SK-N-SH treated with all-trans-retinoic acid at 6 μM for 48 hours (cell line): ENCODE measurements at regions not wholly inside any gene's neighbourhood (a gene's known extent, or its start where the extent isn't known, plus 50 kb on each side); places are given as distances from the start of the nearest gene placed in this dataset.

Source experiments
- ATAC-seq: fragments of 200-7000 bp; cut with Tn5 transposase; 3 replicates; pipeline ENCODE4 v1.9.1; 2020; ENCODE audit warnings: mild to moderate bottlenecking, moderate library complexity
- ARNTL ChIP-seq: fragments of 450-650 bp; formaldehyde crosslinking; IDR thresholded peaks from 2 replicates; pipeline ENCODE4 v1.5.0; 2020; ENCODE audit warnings: low read depth, mild to moderate bottlenecking, moderate library complexity, borderline replicate concordance
- BACH2 ChIP-seq: fragments of 250-450 bp; sonication (Bioruptor Pico); IDR thresholded peaks from 2 replicates; pipeline ENCODE4 v1.9.0; 2021; ENCODE audit warnings: mild to moderate bottlenecking, borderline replicate concordance
- CREB5 ChIP-seq: fragments of 250-450 bp; sonication (Bioruptor Pico); IDR thresholded peaks from 2 replicates; pipeline ENCODE4 v1.5.1; 2020; ENCODE audit warnings: low read depth, mild to moderate bottlenecking, moderate library complexity
- CSDC2 ChIP-seq: fragments of 250-450 bp; sonication (Bioruptor Pico); IDR thresholded peaks from 2 replicates; pipeline ENCODE4 v1.5.0; 2020; ENCODE audit warnings: mild to moderate bottlenecking, moderate library complexity
- ESRRG ChIP-seq: fragments of 250-450 bp; sonication (Bioruptor Pico); IDR thresholded peaks from 2 replicates; pipeline ENCODE4 v1.6.1; 2021; ENCODE audit warnings: mild to moderate bottlenecking
- GLIS3 ChIP-seq: fragments of 250-450 bp; sonication (Bioruptor Pico); IDR thresholded peaks from 2 replicates; pipeline ENCODE4 v1.5.0; 2020; ENCODE audit warnings: mild to moderate bottlenecking, moderate library complexity
- ISL1 ChIP-seq: fragments of 250-450 bp; sonication (Bioruptor Pico); IDR thresholded peaks from 2 replicates; pipeline ENCODE4 v2.1.2; 2022; ENCODE audit warnings: mild to moderate bottlenecking, moderate library complexity
- OSR1 ChIP-seq: fragments of 250-450 bp; sonication (Bioruptor Pico); IDR thresholded peaks from 2 replicates; pipeline ENCODE4 v1.8.0; 2022; ENCODE audit warnings: moderate library complexity, mild to moderate bottlenecking, inconsistent platforms
- RARB ChIP-seq: fragments of 250-450 bp; sonication (Bioruptor Pico); IDR thresholded peaks from 2 replicates; pipeline ENCODE4 v1.8.0; 2021; ENCODE audit warnings: mild to moderate bottlenecking, moderate library complexity
- SNAI2 ChIP-seq: fragments of 250-450 bp; sonication (Bioruptor Pico); IDR thresholded peaks from 2 replicates; pipeline ENCODE4 v1.5.0; 2020; ENCODE audit warnings: mild to moderate bottlenecking, moderate library complexity
- TCF4 ChIP-seq: fragments of 250-450 bp; sonication (Bioruptor Pico); IDR thresholded peaks from 2 replicates; pipeline ENCODE4 v1.8.0; 2021; ENCODE audit warnings: mild to moderate bottlenecking, moderate library complexity, borderline replicate concordance
- TOX ChIP-seq: fragments of 250-450 bp; sonication (Bioruptor Pico); IDR thresholded peaks from 2 replicates; pipeline ENCODE4 v1.8.0; 2021; ENCODE audit warnings: mild to moderate bottlenecking, moderate library complexity, borderline replicate concordance
- ZC3H10 ChIP-seq: fragments of 250-450 bp; sonication (Bioruptor Pico); IDR thresholded peaks from 2 replicates; pipeline ENCODE4 v1.5.1; 2021; ENCODE audit warnings: mild to moderate bottlenecking, moderate library complexity
- ZFP3 ChIP-seq: fragments of 250-450 bp; sonication (Bioruptor Pico); IDR thresholded peaks from 2 replicates; pipeline ENCODE4 v1.5.0; 2020; ENCODE audit warnings: mild to moderate bottlenecking, moderate library complexity
- ZFP30 ChIP-seq: fragments of 450-650 bp; formaldehyde crosslinking; IDR thresholded peaks from 2 replicates; pipeline ENCODE4 v1.5.0; 2022; ENCODE audit warnings: mild to moderate bottlenecking, moderate library complexity
- ZNF565 ChIP-seq: fragments of 450-650 bp; formaldehyde crosslinking; conservative IDR thresholded peaks from 2 replicates; pipeline ENCODE4 v1.5.0; 2020; ENCODE audit warnings: low read depth, mild to moderate bottlenecking, moderate library complexity
- ZNF70 ChIP-seq: fragments of 450-650 bp; formaldehyde crosslinking; IDR thresholded peaks from 2 replicates; pipeline ENCODE4 v1.5.0; 2020; ENCODE audit warnings: mild to moderate bottlenecking, moderate library complexity
- ZNF8 ChIP-seq: fragments of 450-650 bp; formaldehyde crosslinking; IDR thresholded peaks from 2 replicates; pipeline ENCODE4 v1.5.0; 2020; ENCODE audit warnings: mild to moderate bottlenecking, moderate library complexity
- TF ChIP-seq, protein P1 (sequence below): fragments of 250-450 bp; sonication (Bioruptor Pico); IDR thresholded peaks from 2 replicates; pipeline ENCODE4 v1.5.0; 2020; ENCODE audit warnings: mild to moderate bottlenecking, moderate library complexity
- TF ChIP-seq, protein P2 (sequence below): fragments of 250-450 bp; sonication (Bioruptor Pico); IDR thresholded peaks from 2 replicates; pipeline ENCODE4 v1.5.1; 2021; ENCODE audit warnings: mild to moderate bottlenecking, moderate library complexity
- TF ChIP-seq, protein P3 (sequence below): fragments of 250-450 bp; sonication (Bioruptor Pico); IDR thresholded peaks from 2 replicates; pipeline ENCODE4 v1.8.0; 2020; ENCODE audit warnings: mild to moderate bottlenecking, moderate library complexity, borderline replicate concordance
- TF ChIP-seq, protein P4 (sequence below): fragments of 250-450 bp; sonication (Bioruptor Pico); IDR thresholded peaks from 2 replicates; pipeline ENCODE4 v1.8.0; 2021; ENCODE audit warnings: low read depth, mild to moderate bottlenecking, moderate library complexity, borderline replicate concordance

DNA sequence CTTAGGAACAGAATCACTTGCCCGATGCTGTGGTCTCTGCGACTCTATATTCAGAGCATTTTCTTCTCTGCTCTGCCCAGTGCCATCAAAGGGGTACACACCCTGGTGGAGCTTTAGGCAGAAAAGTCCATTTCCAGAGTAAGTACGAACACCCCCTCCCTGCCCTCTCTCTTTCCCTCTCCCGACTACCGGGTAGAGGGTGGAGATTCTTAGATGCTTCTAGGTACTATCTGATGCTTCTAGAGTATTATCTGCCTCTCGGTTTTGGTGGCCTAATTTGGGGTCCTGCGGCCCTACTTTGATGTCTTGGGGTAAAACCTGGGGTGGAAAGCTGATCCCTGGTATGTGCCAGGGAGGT is 245.4 kb upstream of the SOX4 start:
- peak; percentile 52 for ATAC-seq
- TF ChIP-seq, protein P1, sequence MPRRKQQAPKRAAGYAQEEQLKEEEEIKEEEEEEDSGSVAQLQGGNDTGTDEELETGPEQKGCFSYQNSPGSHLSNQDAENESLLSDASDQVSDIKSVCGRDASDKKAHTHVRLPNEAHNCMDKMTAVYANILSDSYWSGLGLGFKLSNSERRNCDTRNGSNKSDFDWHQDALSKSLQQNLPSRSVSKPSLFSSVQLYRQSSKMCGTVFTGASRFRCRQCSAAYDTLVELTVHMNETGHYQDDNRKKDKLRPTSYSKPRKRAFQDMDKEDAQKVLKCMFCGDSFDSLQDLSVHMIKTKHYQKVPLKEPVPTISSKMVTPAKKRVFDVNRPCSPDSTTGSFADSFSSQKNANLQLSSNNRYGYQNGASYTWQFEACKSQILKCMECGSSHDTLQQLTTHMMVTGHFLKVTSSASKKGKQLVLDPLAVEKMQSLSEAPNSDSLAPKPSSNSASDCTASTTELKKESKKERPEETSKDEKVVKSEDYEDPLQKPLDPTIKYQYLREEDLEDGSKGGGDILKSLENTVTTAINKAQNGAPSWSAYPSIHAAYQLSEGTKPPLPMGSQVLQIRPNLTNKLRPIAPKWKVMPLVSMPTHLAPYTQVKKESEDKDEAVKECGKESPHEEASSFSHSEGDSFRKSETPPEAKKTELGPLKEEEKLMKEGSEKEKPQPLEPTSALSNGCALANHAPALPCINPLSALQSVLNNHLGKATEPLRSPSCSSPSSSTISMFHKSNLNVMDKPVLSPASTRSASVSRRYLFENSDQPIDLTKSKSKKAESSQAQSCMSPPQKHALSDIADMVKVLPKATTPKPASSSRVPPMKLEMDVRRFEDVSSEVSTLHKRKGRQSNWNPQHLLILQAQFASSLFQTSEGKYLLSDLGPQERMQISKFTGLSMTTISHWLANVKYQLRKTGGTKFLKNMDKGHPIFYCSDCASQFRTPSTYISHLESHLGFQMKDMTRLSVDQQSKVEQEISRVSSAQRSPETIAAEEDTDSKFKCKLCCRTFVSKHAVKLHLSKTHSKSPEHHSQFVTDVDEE = no peak
- TF ChIP-seq, protein P2, sequence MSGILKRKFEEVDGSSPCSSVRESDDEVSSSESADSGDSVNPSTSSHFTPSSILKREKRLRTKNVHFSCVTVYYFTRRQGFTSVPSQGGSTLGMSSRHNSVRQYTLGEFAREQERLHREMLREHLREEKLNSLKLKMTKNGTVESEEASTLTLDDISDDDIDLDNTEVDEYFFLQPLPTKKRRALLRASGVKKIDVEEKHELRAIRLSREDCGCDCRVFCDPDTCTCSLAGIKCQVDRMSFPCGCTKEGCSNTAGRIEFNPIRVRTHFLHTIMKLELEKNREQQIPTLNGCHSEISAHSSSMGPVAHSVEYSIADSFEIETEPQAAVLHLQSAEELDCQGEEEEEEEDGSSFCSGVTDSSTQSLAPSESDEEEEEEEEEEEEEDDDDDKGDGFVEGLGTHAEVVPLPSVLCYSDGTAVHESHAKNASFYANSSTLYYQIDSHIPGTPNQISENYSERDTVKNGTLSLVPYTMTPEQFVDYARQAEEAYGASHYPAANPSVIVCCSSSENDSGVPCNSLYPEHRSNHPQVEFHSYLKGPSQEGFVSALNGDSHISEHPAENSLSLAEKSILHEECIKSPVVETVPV (CRISPR knock-in tag) = no peak
- TF ChIP-seq BACH2 = no peak
- no peak for TF ChIP-seq SNAI2 (CRISPR knock-in tag)

GRCh38 chr6:21348504-21349195 is 244.9 kb upstream of the SOX4 start:
- TF ChIP-seq ZNF70 (CRISPR knock-in tag) = peak; percentile 70; the same call in 1 of the 2 replicates
- TF ChIP-seq, protein P3, sequence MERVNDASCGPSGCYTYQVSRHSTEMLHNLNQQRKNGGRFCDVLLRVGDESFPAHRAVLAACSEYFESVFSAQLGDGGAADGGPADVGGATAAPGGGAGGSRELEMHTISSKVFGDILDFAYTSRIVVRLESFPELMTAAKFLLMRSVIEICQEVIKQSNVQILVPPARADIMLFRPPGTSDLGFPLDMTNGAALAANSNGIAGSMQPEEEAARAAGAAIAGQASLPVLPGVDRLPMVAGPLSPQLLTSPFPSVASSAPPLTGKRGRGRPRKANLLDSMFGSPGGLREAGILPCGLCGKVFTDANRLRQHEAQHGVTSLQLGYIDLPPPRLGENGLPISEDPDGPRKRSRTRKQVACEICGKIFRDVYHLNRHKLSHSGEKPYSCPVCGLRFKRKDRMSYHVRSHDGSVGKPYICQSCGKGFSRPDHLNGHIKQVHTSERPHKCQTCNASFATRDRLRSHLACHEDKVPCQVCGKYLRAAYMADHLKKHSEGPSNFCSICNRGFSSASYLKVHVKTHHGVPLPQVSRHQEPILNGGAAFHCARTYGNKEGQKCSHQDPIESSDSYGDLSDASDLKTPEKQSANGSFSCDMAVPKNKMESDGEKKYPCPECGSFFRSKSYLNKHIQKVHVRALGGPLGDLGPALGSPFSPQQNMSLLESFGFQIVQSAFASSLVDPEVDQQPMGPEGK = no peak
- peak; percentile 99 for ATAC-seq

- TF ChIP-seq ZNF565 (CRISPR knock-in tag) (no peak), RARB (no peak), ZFP3 (CRISPR knock-in tag) (no peak), TCF4 (no peak), CSDC2 (CRISPR knock-in tag) (no peak), ZC3H10 (CRISPR knock-in tag) (no peak), ESRRG (CRISPR knock-in tag) (no peak), OSR1 (no peak), TOX (no peak), BACH2 (no peak), GLIS3 (CRISPR knock-in tag) (no peak), ARNTL (CRISPR knock-in tag) (no peak), ZNF8 (CRISPR knock-in tag) (no peak)
- TF ChIP-seq, protein P2 (CRISPR knock-in tag) = no peak
- TF ChIP-seq, protein P4, sequence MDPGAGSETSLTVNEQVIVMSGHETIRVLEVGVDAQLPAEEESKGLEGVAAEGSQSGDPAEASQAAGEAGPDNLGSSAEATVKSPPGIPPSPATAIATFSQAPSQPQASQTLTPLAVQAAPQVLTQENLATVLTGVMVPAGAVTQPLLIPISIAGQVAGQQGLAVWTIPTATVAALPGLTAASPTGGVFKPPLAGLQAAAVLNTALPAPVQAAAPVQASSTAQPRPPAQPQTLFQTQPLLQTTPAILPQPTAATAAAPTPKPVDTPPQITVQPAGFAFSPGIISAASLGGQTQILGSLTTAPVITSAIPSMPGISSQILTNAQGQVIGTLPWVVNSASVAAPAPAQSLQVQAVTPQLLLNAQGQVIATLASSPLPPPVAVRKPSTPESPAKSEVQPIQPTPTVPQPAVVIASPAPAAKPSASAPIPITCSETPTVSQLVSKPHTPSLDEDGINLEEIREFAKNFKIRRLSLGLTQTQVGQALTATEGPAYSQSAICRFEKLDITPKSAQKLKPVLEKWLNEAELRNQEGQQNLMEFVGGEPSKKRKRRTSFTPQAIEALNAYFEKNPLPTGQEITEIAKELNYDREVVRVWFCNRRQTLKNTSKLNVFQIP (CRISPR knock-in tag) = no peak
- no peak for ATAC-seq
Measured at GRCh38 chr6:21349834-21350233, 243.7 kb upstream of the SOX4 start.

GRCh38 chr6:21350926-21351325 is 242.6 kb upstream of the SOX4 start:
- TF ChIP-seq GLIS3 (CRISPR knock-in tag) (no peak), ZFP30 (CRISPR knock-in tag) (no peak), CSDC2 (CRISPR knock-in tag) (no peak), CREB5 (CRISPR knock-in tag) (no peak), ARNTL (CRISPR knock-in tag) (no peak), TCF4 (no peak), ISL1 (CRISPR knock-in tag) (no peak), ESRRG (CRISPR knock-in tag) (no peak), TOX (no peak), RARB (no peak)
- TF ChIP-seq, protein P1 = no peak
- no peak for ATAC-seq
